ENCODE measurements at regions not wholly inside any gene's neighbourhood (a gene's known extent, or its start where the extent isn't known, plus 50 kb on each side); places are given as distances from the start of the nearest gene placed in this dataset.
"Not testable (repeated sequence)": the region's sequence is repeated elsewhere in the genome, so short reads cannot be mapped to it uniquely, and the experiment has no call there.

DNA sequence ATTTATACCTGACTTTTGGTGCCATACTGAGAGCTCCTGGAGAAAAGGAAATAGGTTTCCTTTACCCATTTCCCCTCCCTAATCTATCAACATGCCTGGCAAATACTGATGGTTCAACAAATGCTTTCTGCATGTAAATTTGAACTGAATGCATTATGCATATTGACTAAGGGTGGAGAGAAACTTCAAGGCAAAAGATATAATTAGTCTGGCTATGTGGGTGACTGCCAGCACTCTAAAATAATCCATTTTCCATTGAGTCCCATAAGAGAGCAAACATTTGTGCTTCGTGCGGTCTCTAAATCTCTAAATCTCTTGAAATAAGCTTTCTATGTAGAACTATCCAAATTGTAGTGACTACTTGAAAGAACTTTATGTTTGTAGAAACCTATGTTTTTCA, 451.3 kb upstream of the LMCD1 start:
- Histone ChIP-seq H3K9ac (no peak overlapping the region), H3K27ac (no peak overlapping the region), H3K9me2 (ENCODE audit: insufficient read depth) (no peaks in the 10 kb centered on the region), H3F3A (ENCODE audit: insufficient read depth) (no peaks in the 10 kb centered on the region), H3K4me3 (no peak overlapping the region), H3K4me2 (ENCODE audit: unreplicated experiment) (no peak overlapping the region), H3K9me3 (ENCODE audit: low read depth) (no peaks in the 10 kb centered on the region), H3K79me2 (ENCODE audit: insufficient read depth) (no peaks in the 10 kb centered on the region), H2AFZ (no peak overlapping the region), H3K4me1 (ENCODE audit: insufficient read depth) (no peaks in the 10 kb centered on the region), H3K36me3 (ENCODE audit: low read depth) (no peaks in the 10 kb centered on the region), H4K20me1 (ENCODE audit: insufficient read depth) (no peaks in the 10 kb centered on the region), H3K27me3 (replicated peaks; ENCODE audit: insufficient read depth) (no peaks in the 10 kb centered on the region)
- in situ Hi-C loops (cut with MboI): no loop called here
- TF ChIP-seq EZH2phosphoT487 (IDR thresholded peaks at IDR 0.05; ENCODE audit: insufficient read depth, low read depth): no peak
- TF ChIP-seq EZH2 (IDR thresholded peaks at IDR 0.05; ENCODE audit: insufficient read depth, poor library complexity, severe bottlenecking): no peak
- 48 to 69% methylated on average over 2 of the region's 2 CpGs for WGBS, 2 experiments (ENCODE audit: low coverage in 1 of 2, low lambda C conversion rate in 2 of 2, missing lambda C conversion rate in 2 of 2)
- no peak for DNase-seq

DNA sequence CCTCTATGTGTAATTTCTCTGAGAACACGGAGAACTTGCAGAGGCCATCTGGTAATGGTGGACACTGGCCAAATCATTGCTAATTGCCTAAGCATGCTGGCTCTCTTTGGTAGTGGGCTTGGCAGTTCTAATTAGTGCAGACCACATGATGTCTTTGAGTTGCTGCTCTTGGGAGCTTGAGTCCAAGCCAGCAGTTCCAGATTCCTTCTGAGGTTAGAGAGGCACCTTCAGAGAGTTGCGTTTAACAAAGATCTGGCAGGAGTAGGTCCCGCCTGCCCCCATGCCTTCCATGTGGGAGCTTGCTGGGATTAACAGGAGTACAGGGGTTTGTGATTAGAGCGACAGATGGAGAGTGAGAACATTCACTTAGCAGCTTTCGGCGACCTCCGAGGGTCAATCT, 449.0 kb upstream of the LMCD1 start:
- no peaks in the 10 kb centered on the region for H3K9me2 ChIP-seq (ENCODE audit: insufficient read depth)
- H3K27ac ChIP-seq: no peak overlapping the region
- H2AFZ ChIP-seq: no peak overlapping the region
- no peak overlapping the region for H3K4me3 ChIP-seq
- H3K9ac ChIP-seq: no peak overlapping the region
- no peak for DNase-seq
- H3K36me3 ChIP-seq (ENCODE audit: low read depth): no peaks in the 10 kb centered on the region
- H3K4me2 ChIP-seq (ENCODE audit: unreplicated experiment): no peak overlapping the region
- H3K9me3 ChIP-seq (ENCODE audit: low read depth): no peaks in the 10 kb centered on the region
- H3K4me1 ChIP-seq (ENCODE audit: insufficient read depth): no peaks in the 10 kb centered on the region
- WGBS, 2 experiments (ENCODE audit: low coverage in 1 of 2, low lambda C conversion rate in 2 of 2, missing lambda C conversion rate in 2 of 2): 21 to 45% methylated on average over 7 of the region's 7 CpGs
- no peaks in the 10 kb centered on the region for H4K20me1 ChIP-seq (ENCODE audit: insufficient read depth)
- H3K27me3 ChIP-seq (replicated peaks; ENCODE audit: insufficient read depth): no peaks in the 10 kb centered on the region
- H3F3A ChIP-seq (ENCODE audit: insufficient read depth): no peaks in the 10 kb centered on the region
- no peaks in the 10 kb centered on the region for H3K79me2 ChIP-seq (ENCODE audit: insufficient read depth)
- in situ Hi-C loops (cut with MboI): no loop called here
- TF ChIP-seq EZH2phosphoT487 (IDR thresholded peaks at IDR 0.05; ENCODE audit: insufficient read depth, low read depth): no peak
- TF ChIP-seq EZH2 (IDR thresholded peaks at IDR 0.05; ENCODE audit: insufficient read depth, poor library complexity, severe bottlenecking): no peak

DNA sequence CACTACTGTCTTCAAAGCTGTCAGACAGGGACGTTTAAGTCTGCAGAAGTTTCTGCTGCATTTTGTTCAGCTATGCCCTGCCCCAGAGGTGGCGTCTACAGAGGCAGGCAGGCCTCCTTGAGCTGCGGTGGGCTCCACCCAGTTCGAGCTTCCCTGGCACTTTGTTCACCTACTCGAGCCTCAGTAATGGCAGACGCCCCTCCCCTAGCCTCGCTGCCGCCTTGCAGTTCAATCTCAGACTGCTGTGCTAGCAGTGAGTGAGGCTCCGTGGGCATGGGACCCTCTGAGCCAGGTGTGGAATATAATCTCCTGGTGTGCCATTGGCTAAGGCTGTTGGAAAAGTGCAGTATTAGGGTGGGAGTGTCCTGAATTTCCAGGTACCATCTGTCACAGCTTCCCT, 433.5 kb upstream of the LMCD1 start:
- H2AFZ ChIP-seq; H3K9ac ChIP-seq; H3F3A ChIP-seq (ENCODE audit: insufficient read depth); H3K9me3 ChIP-seq (ENCODE audit: low read depth); H3K27me3 ChIP-seq (replicated peaks; ENCODE audit: insufficient read depth); in situ Hi-C loops (cut with MboI); DNase-seq; H3K79me2 ChIP-seq (ENCODE audit: insufficient read depth); H3K4me2 ChIP-seq (ENCODE audit: unreplicated experiment); H3K27ac ChIP-seq; H4K20me1 ChIP-seq (ENCODE audit: insufficient read depth); H3K36me3 ChIP-seq (ENCODE audit: low read depth); H3K4me3 ChIP-seq; H3K9me2 ChIP-seq (ENCODE audit: insufficient read depth); H3K4me1 ChIP-seq (ENCODE audit: insufficient read depth): not testable (repeated sequence)
- 22 to 34% methylated on average over 9 of the region's 9 CpGs for WGBS, 2 experiments (ENCODE audit: low coverage in 1 of 2, low lambda C conversion rate in 2 of 2, missing lambda C conversion rate in 2 of 2)

DNA sequence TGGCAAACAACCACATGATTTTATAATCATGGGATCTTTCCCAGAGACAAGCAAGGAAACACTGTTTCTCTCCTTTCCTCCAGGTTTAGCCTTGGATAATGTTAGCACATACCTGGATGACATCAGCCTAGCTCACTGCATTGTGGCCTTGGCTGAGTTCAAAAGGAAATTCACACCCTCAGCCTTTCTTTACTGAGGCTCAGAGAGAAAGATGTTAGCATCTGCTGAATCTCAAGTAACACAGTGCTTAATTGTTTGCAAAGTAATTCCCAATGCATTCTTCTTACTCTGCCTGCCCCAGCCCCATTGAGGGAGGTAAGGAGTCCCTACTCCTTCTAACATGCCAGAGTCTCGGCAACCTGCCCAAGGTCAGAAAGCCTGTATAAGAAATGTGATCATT, 432.2 kb upstream of the LMCD1 start:
- H4K20me1 ChIP-seq (ENCODE audit: insufficient read depth): no peaks in the 10 kb centered on the region
- no peak overlapping the region for H3K4me2 ChIP-seq (ENCODE audit: unreplicated experiment)
- no peaks in the 10 kb centered on the region for H3K27me3 ChIP-seq (replicated peaks; ENCODE audit: insufficient read depth)
- 0 to 5% methylated on average over 1 of the region's 1 CpG for WGBS, 2 experiments (ENCODE audit: low coverage in 1 of 2, low lambda C conversion rate in 2 of 2, missing lambda C conversion rate in 2 of 2)
- H2AFZ ChIP-seq: no peak overlapping the region
- H3K36me3 ChIP-seq (ENCODE audit: low read depth): no peaks in the 10 kb centered on the region
- no peaks in the 10 kb centered on the region for H3K79me2 ChIP-seq (ENCODE audit: insufficient read depth)
- TF ChIP-seq EZH2phosphoT487 (IDR thresholded peaks at IDR 0.05; ENCODE audit: insufficient read depth, low read depth) (no peak), EZH2 (IDR thresholded peaks at IDR 0.05; ENCODE audit: insufficient read depth, poor library complexity, severe bottlenecking) (no peak)
- no peaks in the 10 kb centered on the region for H3K4me1 ChIP-seq (ENCODE audit: insufficient read depth)
- H3K4me3 ChIP-seq: no peak overlapping the region
- H3K27ac ChIP-seq: no peak overlapping the region
- in situ Hi-C loops (cut with MboI): no loop called here
- no peaks in the 10 kb centered on the region for H3F3A ChIP-seq (ENCODE audit: insufficient read depth)
- H3K9ac ChIP-seq: no peak overlapping the region
- H3K9me3 ChIP-seq (ENCODE audit: low read depth): no peaks in the 10 kb centered on the region
- DNase-seq: no peak
- H3K9me2 ChIP-seq (ENCODE audit: insufficient read depth): no peaks in the 10 kb centered on the region

DNA sequence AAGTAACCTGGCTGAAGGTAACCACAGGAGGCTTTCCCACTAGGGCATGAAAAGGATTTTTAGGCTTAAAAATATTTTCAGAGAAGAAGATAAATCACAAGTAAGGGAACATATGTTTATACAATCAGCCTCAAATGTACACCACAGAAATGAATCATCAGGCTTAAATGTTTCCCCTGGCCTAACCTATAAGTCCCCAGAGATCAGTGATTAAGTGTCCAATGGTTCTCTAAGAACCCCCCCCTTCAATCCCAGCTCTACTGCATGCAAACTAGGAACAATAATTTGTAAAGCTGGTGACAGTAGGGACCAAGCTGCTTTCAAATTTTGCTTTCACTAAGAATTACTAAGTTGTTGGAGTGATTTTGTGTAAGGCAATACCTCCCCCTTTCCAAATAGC, 431.6 kb upstream of the LMCD1 start:
- TF ChIP-seq EZH2 (IDR thresholded peaks at IDR 0.05; ENCODE audit: insufficient read depth, poor library complexity, severe bottlenecking): no peak
- TF ChIP-seq EZH2phosphoT487 (IDR thresholded peaks at IDR 0.05; ENCODE audit: insufficient read depth, low read depth): no peak
- Histone ChIP-seq H3K4me3 (no peak overlapping the region), H3K9ac (no peak overlapping the region), H3K9me2 (ENCODE audit: insufficient read depth) (no peaks in the 10 kb centered on the region), H3K27me3 (replicated peaks; ENCODE audit: insufficient read depth) (no peaks in the 10 kb centered on the region), H2AFZ (no peak overlapping the region), H4K20me1 (ENCODE audit: insufficient read depth) (no peaks in the 10 kb centered on the region), H3K4me1 (ENCODE audit: insufficient read depth) (no peaks in the 10 kb centered on the region), H3K79me2 (ENCODE audit: insufficient read depth) (no peaks in the 10 kb centered on the region), H3K4me2 (ENCODE audit: unreplicated experiment) (no peak overlapping the region), H3K36me3 (ENCODE audit: low read depth) (no peaks in the 10 kb centered on the region), H3K27ac (no peak overlapping the region), H3K9me3 (ENCODE audit: low read depth) (no peaks in the 10 kb centered on the region), H3F3A (ENCODE audit: insufficient read depth) (no peaks in the 10 kb centered on the region)
- DNase-seq: no peak
- in situ Hi-C loops (cut with MboI): no loop called here

DNA sequence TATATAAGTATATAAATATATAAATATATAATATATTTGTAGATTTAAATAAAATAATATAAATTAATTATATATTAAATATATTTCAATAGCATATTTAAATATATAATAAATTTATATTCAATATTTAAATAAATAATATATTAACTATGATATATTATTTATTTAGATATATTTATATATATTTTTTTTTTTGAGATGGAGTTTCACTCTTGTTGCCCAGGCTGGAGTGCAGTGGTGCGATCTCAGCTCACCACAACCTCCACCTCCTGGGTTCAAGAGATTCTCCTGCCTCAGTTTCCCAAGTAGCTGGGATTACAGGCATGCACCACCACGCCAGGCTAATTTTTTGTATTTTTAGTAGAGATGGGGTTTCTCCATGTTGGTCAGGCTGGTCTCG, 426.9 kb upstream of the LMCD1 start:
- H3K36me3 ChIP-seq (ENCODE audit: low read depth); H2AFZ ChIP-seq; H3K4me3 ChIP-seq; H3K27me3 ChIP-seq (replicated peaks; ENCODE audit: insufficient read depth); H3K9ac ChIP-seq; H4K20me1 ChIP-seq (ENCODE audit: insufficient read depth); H3K4me2 ChIP-seq (ENCODE audit: unreplicated experiment); DNase-seq; H3K79me2 ChIP-seq (ENCODE audit: insufficient read depth); in situ Hi-C loops (cut with MboI); H3K27ac ChIP-seq; H3K9me2 ChIP-seq (ENCODE audit: insufficient read depth); H3K4me1 ChIP-seq (ENCODE audit: insufficient read depth); H3F3A ChIP-seq (ENCODE audit: insufficient read depth); H3K9me3 ChIP-seq (ENCODE audit: low read depth): not testable (repeated sequence)
- WGBS, 2 experiments (ENCODE audit: low coverage in 1 of 2, low lambda C conversion rate in 2 of 2, missing lambda C conversion rate in 2 of 2): 47 to 70% methylated on average over 3 of the region's 3 CpGs

Data from GM23248 (cell line).